DMS153 treated with DMSO at 0.1 percent for 48 hours (cell line): ENCODE measurements at regions not wholly inside any gene's neighbourhood (a gene's known extent, or its start where the extent isn't known, plus 50 kb on each side); places are given as distances from the start of the nearest gene placed in this dataset.
"Not testable (repeated sequence)": the region's sequence is repeated elsewhere in the genome, so short reads cannot be mapped to it uniquely, and the experiment has no call there.

ENCODE experiments used
- DNase-seq: peaks from one replicate; lab custom pipeline; 2025; ENCODE audit not compliant: unreplicated experiment; lab: John Stamatoyannopoulos, UW

GRCh38 chr18:51248685-51249084 is 51.2 kb upstream of the MEX3C start:
- DNase-seq: no peak

DNA sequence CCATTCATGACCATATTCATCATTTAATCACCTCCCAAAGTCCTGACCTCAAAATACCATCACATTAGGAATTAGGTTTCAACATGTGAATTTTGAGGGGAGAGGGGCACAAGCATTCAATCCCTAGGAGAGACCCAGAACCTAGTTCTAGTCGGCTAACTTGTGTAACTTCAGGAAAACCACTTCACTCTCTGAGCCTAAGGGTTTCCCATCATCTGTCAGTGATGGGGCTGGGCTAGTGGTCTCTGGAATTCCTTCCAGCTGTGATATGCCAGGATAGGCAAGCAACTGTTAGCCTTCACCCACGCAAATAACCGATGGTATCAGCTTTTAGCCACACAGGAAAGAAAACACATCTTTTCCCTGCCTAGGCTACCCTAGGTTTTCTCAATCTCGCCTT is 52.5 kb upstream of the MEX3C start:
- no peak for DNase-seq

GRCh38 chr18:51250458-51251024 is 53.1 kb upstream of the MEX3C start:
- no peak for DNase-seq

- no peak for DNase-seq
These were observed 54.1 kb upstream of the MEX3C start for GRCh38 chr18:51251625-51252024.

GRCh38 chr18:51253476-51253875 is 56.0 kb upstream of the MEX3C start:
- no peak for DNase-seq

- no peak for DNase-seq
These were observed 58.2 kb upstream of the MEX3C start for GRCh38 chr18:51255693-51256092.

DNA sequence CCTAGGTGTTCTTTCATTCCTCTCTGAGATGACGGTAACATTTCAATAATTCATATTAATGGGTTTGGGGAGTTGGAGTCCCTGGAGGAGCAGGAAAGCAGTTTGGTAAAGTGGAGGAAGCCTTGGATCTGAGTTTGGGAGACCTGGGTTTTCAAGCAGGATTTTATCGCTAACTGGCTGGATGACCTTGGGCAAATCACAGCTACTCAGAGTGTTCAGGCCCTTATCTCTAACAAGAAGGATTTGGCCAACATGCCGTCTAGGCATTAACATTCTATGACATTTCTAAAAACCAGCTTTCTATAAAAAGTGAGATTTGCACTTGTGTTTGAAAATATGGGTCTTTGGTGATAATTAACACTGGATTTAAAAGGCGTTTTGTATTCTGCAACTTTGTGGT is 59.7 kb upstream of the MEX3C start:
- DNase-seq: no peak

- no peak for DNase-seq
These were observed 62.6 kb upstream of the MEX3C start for GRCh38 chr18:51260118-51260517.

- DNase-seq: not testable (repeated sequence)
These were observed 68.6 kb upstream of the MEX3C start for GRCh38 chr18:51266077-51266476.

- DNase-seq: no peak
These were observed 69.3 kb upstream of the MEX3C start for GRCh38 chr18:51266773-51267172.

DNA sequence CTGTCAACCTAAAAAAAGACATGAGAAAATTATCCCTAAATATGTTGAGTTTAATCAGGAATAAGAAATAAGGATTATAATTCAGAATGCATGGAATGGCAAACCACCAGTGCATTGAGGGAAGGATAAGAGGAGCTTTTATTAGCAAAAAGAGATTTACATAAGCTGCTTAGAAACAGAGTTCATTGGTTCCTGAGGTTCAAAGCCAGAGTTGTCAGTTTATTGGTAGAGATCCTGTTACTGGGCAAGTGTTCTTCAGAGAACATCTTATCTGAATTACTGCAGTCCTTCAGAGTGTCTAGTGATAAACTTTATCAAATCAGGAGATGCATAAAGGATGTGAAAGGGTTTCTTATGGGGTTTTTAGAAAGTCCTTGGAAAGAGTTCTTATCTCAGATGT is 76.0 kb upstream of the MEX3C start:
- DNase-seq: no peak

DNA sequence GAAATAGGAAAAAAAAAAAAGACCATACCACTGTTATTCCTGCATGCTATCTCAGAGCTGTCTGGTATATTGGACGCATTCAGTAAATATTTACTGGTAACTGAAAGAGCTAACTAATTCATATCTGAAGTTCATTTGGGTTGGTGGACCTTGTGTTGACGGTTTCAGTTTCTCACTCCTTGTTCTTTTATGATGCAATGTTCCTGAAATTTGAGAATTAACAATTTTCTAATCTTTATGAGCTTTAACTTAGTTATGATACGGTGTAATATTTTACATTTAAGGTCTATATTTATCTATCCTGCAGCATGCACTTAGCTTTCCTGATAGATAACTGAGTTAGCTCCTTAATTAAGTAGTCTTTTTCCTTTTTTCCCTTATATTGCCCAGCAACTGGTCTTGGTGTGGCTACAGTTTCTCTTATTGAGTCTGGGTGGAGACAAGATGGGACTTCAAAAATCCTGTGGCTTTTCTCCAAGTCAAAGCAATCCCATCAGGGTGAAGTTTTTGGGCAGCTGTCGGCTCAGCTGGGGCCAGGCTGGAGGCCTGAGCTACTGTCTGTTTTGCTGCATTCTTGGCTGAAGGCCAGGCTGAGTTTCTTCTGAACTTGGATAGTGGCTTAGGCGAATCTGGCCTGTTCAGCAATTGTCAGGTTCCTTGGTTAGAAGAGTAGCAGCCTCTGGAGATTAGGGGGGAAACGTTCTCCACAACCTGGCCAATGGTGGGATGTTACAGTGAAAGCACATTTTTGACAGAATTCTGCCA is 78.4 kb upstream of the MEX3C start:
- no peak for DNase-seq

- DNase-seq: peak; percentile 8
These were observed 80.7 kb upstream of the MEX3C start for GRCh38 chr18:51278045-51278649.

- no peak for DNase-seq
These were observed 82.0 kb upstream of the MEX3C start for GRCh38 chr18:51279367-51279984.

DNA sequence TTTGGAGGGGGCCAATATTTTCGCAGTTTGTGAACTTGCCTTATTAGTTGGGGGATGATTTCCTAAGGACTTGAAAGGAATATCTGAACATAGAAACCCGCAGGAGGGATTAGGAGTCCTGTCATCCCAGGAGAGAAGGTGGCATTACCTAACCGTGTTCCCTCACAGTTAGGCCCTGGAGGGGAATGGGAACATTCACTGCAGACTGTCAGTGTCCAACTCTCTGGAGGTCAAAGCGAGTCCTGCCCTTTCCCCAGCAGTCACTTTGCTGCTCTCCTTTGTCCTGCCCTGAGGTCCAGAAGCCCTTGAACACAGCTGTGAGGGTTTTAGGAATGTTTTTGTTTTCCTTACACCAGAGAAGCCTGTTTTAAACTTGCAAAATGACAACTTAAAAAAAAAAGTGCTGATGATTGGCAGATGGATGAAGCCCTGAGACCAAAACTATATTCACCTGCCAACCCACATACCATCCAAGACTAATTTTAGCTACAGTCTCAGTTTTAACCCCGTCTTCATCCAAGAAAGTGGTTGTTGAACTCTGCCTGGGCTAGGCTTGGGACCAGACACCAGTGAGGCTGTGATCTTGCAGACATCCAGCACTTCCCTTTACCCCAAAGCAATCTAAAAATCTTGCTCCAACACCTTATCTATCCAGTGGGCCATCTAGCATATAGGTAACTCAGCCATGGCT is 90.5 kb upstream of the MEX3C start:
- DNase-seq: no peak

DNA sequence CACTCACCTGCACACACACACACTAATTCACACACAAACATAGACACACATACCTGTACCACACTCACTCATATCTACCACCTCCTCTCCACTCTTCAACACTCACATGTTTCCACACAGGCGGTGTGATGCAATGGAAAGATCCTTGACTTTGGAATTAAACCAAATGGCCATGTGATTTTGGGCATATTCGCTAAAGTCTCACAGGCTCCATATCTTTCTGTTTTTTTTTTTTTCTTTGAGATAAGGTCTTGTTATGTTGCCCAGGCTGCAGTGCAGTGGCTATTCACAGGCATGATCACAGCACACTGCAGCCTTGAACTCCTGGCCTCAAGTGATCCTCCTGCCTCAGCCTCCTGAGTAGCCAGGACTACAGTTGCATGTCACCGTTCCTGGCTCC is 91.1 kb upstream of the MEX3C start:
- no peak for DNase-seq

DNA sequence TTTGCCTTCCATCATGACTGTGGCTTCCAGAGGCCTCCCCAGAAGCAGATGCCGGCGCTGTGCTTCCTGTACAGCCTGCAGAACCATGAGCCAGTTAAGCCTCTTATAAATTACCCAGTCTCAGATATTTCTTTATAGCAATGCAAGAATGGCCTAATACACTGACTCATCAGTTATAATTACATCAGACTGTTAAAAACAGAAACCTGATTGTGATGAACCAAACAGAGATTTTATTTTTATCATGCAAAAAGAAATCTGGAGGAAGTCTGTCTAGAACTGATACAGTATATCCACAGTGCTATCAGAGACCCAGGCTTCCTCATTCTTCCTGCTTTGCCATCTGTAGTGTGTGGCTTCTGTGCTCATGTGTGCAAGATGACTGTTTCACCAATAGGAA is 93.4 kb upstream of the MEX3C start:
- DNase-seq: no peak

DNA sequence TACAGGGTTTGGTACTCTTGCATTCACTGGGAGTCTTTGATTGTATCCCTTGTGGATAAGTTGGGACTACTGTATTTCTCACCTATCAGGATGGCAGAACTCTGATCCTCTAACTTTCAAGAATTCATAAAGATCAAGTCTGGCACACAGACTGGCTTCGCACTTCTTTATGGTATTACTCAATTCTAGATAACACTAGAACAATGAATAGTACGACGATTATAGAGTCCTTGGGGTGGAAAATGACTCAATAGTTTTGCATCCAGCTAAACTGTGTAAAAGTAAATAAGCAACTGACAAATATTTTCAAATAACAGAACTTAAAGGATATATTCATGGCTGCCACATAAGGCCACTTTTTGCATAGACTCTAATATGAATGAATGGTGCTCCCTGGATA is 103.4 kb upstream of the MEX3C start:
- DNase-seq: no peak

GRCh38 chr18:51301376-51301775 is 103.9 kb upstream of the MEX3C start:
- DNase-seq: no peak

DNA sequence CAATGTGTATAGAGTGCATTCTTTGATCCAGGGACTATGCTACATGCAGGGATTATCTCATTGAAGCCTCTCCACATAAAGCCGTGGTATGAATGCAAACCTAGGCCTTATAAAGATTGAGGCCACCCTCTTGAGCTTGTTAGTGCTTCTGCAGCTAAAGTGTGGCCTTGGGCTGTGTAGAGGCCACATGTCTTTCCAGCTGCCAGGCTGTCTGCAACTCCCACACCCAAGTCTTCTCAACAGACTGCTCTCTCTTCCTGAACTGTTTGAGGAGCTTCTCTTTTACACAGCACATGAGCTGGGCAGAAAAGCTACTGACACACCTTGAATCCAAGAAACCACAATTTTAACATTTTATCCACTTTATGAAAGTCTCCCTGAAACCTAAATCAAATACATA is 119.2 kb upstream of the MEX3C start:
- DNase-seq: no peak

DNA sequence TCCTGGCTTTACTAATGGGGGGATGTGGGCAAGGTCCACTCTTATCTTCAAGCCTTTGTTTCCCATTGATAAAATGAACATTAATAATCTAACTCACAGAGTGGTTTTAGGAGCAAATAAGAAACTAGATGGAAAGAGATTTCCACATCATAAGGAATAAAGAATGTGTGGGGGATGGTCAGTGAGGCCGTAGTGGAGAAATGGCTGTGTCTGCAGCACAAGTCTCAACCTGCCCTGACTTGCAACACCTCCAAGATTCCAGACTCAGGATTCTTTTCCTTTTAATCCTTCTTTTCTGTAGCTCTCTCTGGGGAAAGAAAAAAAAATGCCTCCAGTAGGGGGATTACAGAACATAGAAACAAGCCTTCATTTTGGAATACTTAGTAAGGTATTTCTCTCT is 124.2 kb upstream of the MEX3C start:
- no peak for DNase-seq

- DNase-seq: no peak
These were observed 126.5 kb upstream of the MEX3C start for GRCh38 chr18:51323961-51324360.
